ENCODE measurements at regions not wholly inside any gene's neighbourhood (a gene's known extent, or its start where the extent isn't known, plus 50 kb on each side); places are given as distances from the start of the nearest gene placed in this dataset.

- no peak for TF ChIP-seq CTCF (conservative IDR thresholded peaks at IDR 0.05; ENCODE audit: low read depth, low read length)
- no peak for TF ChIP-seq EZH2 (IDR thresholded peaks at IDR 0.05; ENCODE audit: borderline replicate concordance, low read depth, low read length, poor library complexity, severe bottlenecking)
Observed at GRCh38 chr3:38994251-38994650, 57.5 kb downstream of the SCN11A start.

Data from A673 (cell line).